HG03575 (cell line): ENCODE measurements at regions not wholly inside any gene's neighbourhood (a gene's known extent, or its start where the extent isn't known, plus 50 kb on each side); places are given as distances from the start of the nearest gene placed in this dataset.
"Not testable (repeated sequence)": the region's sequence is repeated elsewhere in the genome, so short reads cannot be mapped to it uniquely, and the experiment has no call there.

Experiments
- ATAC-seq: cut with Tn5 transposase; IDR thresholded peaks from one replicate; pipeline ENCODE4 v1.9.1; 2021; ENCODE audit not compliant: unreplicated experiment, insufficient number of reproducible peaks, low FRiP score; ENCODE audit errors: extremely low read depth

- not testable (repeated sequence) for ATAC-seq
Observed at GRCh38 chr13:22956456-22957115, 224.2 kb upstream of the SGCG start.

- ATAC-seq: not testable (repeated sequence)
Observed at GRCh38 chr13:22959859-22960258, 220.9 kb upstream of the SGCG start.

- no peak for ATAC-seq
Observed at GRCh38 chr13:22960827-22961226, 220.0 kb upstream of the SGCG start.

- ATAC-seq: not testable (repeated sequence)
Observed at GRCh38 chr13:22961342-22961741, 219.4 kb upstream of the SGCG start.

GRCh38 chr13:22961835-22962537 lies 218.8 kb upstream of the SGCG start:
- ATAC-seq: no peak

- not testable (repeated sequence) for ATAC-seq
Observed at GRCh38 chr13:22963384-22964053, 217.3 kb upstream of the SGCG start.

- no peak for ATAC-seq
Observed at GRCh38 chr13:22964245-22964966, 216.4 kb upstream of the SGCG start.

- not testable (repeated sequence) for ATAC-seq
Observed at GRCh38 chr13:22965011-22965857, 215.5 kb upstream of the SGCG start.

GRCh38 chr13:22965858-22966239 lies 214.9 kb upstream of the SGCG start:
- not testable (repeated sequence) for ATAC-seq

GRCh38 chr13:22966753-22967152 lies 214.0 kb upstream of the SGCG start:
- ATAC-seq: not testable (repeated sequence)

- no peak for ATAC-seq
Observed at GRCh38 chr13:22967669-22968068, 213.1 kb upstream of the SGCG start.

GRCh38 chr13:22979952-22980351 lies 200.8 kb upstream of the SGCG start:
- no peak for ATAC-seq

- no peak for ATAC-seq
Observed at GRCh38 chr13:22980936-22981335, 199.8 kb upstream of the SGCG start.

GRCh38 chr13:22993148-22993547 lies 187.6 kb upstream of the SGCG start:
- ATAC-seq: no peak

- ATAC-seq: no peak
Observed at GRCh38 chr13:23003446-23003845, 177.3 kb upstream of the SGCG start.

- ATAC-seq: no peak
Observed at GRCh38 chr13:23007426-23007825, 173.4 kb upstream of the SGCG start.

- ATAC-seq: no peak
Observed at GRCh38 chr13:23018143-23018542, 162.6 kb upstream of the SGCG start.

GRCh38 chr13:23020246-23020843 lies 160.4 kb upstream of the SGCG start:
- ATAC-seq: peak; percentile 85
